Choroid plexus epithelial cell (primary cell): ENCODE measurements at regions not wholly inside any gene's neighbourhood (a gene's known extent, or its start where the extent isn't known, plus 50 kb on each side); places are given as distances from the start of the nearest gene placed in this dataset.

ENCODE experiments used
- DNase-seq: peaks from one replicate; pipeline ENCODE4 v3.0.0-alpha.2; 2010; ENCODE audit warnings: low read depth
- H3K4me3 ChIP-seq: 2 replicates; pipeline ENCODE4 v1.5.1; 2011; ENCODE audit warnings: low read depth, mild to moderate bottlenecking, control low read depth, low read length, moderate library complexity
- TF ChIP-seq, protein P1 (sequence below): conservative IDR thresholded peaks from 2 replicates; pipeline ENCODE4 v1.5.1; 2011; ENCODE audit warnings: low read depth, mild to moderate bottlenecking, control low read depth, inconsistent platforms, low read length, moderate library complexity

DNA sequence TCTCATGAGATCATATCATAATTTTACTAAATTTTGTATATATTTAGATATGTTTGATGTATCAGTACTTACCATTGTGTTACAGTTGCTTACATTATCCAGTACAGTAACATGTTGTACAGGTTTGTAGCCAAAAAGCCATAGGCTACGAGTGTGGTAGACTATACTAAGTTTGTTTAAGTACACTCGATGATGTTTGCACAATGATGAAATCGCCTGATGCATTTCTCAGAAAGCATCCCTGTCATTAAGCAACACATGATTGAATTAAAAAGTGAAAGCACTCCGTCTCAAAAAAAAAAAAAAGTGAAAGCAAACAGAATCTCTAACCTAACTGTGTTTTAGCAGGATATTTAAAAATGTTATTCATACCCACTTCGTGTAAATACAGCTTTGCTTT is 104.9 kb upstream of the TFAP2D start:
- TF ChIP-seq, protein P1, sequence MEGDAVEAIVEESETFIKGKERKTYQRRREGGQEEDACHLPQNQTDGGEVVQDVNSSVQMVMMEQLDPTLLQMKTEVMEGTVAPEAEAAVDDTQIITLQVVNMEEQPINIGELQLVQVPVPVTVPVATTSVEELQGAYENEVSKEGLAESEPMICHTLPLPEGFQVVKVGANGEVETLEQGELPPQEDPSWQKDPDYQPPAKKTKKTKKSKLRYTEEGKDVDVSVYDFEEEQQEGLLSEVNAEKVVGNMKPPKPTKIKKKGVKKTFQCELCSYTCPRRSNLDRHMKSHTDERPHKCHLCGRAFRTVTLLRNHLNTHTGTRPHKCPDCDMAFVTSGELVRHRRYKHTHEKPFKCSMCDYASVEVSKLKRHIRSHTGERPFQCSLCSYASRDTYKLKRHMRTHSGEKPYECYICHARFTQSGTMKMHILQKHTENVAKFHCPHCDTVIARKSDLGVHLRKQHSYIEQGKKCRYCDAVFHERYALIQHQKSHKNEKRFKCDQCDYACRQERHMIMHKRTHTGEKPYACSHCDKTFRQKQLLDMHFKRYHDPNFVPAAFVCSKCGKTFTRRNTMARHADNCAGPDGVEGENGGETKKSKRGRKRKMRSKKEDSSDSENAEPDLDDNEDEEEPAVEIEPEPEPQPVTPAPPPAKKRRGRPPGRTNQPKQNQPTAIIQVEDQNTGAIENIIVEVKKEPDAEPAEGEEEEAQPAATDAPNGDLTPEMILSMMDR = no peak
- no peak for DNase-seq

DNA sequence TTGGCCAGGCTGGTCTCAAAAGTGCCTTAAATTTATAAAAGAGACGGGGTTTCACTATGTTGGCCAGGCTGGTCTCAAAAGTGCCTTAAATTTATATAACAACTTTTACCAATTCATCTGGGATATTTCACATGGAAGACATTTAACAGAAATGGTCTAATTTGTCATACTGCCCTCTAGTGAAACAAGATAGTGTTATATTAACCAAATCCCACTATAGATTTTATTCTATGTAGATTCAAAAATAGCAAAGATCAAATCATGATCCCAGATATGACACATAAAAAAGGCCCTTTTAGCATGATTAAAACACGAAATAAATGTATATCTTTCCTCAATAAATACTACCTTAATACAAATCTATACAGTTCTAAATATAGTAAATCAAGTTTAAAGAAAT is 102.8 kb upstream of the TFAP2D start:
- DNase-seq = no peak
- no peak overlapping the region for H3K4me3 ChIP-seq
- TF ChIP-seq, protein P1 = no peak

More for the DNA sequence above, 104.9 kb upstream of the TFAP2D start:
- no peak overlapping the region for H3K4me3 ChIP-seq

DNA sequence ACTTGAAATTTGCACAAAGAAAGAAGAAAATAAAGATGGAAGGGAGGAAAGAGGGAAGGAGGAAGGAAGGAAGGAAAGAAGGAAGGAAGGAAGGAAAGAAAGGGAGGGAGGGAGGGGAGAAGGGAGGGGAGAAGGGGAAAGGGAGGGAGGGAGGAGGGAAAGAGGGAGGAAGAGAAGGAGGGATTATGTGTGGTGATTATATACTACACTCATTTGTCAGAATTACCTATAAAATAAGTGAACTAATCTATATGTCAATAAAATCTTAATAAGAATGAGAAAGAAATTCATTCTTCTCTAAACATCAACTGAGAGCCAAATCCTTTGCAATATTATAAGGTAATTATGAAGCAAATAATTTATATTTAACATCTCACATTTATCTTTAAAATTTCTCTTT is 77.9 kb upstream of the TFAP2D start:
- TF ChIP-seq, protein P1 = no peak
- no peak overlapping the region for H3K4me3 ChIP-seq
- DNase-seq = no peak

DNA sequence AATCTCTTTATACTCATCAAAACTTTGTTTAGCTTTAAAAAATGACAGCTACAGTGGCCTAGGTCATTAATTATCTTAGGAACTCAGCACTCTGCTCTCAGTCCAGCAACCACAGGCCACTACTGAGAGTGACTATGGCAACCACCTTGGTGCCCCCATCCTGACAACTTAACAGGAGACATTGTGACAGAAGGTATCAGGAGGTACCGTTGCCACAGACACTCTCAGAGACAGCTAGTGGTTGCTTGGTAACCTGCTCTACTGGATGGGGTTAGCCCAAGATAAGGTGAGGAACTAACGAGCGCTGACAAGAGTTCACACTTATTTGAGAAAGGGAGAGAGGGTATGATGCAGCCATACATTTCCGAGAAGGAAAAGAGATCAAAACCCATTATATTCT is 76.1 kb upstream of the TFAP2D start:
- no peak for DNase-seq
- no peak overlapping the region for H3K4me3 ChIP-seq
- TF ChIP-seq, protein P1 = no peak

DNA sequence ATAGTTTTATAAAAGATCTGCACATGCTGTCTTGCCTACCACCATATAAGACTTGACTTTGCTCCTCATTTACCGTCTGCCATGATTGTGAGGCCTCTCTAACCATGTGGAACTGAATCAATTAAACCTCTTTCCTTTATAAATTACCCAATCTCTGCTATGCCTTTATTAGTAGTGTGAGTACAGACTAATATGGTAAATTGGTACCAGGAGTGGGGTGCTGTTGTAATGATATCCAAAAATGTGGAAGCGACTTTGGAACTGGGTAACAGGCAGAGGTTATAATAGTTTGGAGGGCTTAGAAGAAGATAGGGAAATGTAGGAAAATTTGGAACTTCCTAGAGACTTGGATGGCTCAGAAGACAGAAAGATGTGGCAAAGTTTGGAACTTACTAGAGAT is 64.2 kb upstream of the TFAP2D start:
- TF ChIP-seq, protein P1 = no peak
- DNase-seq = no peak
- no peak overlapping the region for H3K4me3 ChIP-seq

DNA sequence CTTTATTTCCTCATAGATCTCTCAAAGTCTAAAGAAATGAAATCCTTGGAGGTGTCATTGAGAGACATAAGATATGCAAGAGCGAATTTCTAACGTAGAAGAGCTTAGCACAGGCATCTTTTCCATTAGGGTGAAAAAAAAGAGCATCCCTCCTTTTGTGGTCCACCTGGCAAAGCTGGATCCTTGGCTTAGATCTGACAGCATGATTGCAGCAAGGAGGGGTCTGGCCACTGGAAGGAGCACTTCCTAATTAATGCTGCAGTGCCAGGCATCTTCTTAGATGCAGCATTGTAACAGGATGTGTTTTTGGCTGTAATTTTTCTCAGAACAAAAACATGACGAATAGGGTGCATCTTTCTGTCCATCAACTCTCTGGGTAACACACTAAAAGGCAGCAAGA is 60.1 kb upstream of the TFAP2D start:
- TF ChIP-seq, protein P1 = no peak
- no peak overlapping the region for H3K4me3 ChIP-seq
- DNase-seq = no peak

DNA sequence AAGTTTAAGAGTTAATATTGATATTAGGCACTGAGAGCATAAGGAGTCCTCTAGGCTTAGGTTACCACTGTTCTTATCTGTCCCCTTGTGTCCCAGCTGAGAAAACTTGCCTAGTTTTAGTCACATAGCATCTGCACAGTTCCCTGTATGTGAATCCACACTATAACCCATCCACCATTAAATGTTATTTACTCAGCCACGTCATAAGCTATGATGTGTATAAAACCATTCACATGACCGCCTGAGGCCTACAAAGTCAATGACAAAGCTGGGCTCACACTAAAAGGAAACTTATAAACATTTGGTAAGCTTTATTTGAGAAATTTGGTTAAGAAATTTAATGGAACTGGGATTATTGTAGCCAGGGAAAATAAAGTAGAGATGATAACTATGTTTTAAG is 59.2 kb upstream of the TFAP2D start:
- TF ChIP-seq, protein P1 = no peak
- no peak overlapping the region for H3K4me3 ChIP-seq
- DNase-seq = no peak
